ENCODE measurements at regions not wholly inside any gene's neighbourhood (a gene's known extent, or its start where the extent isn't known, plus 50 kb on each side); places are given as distances from the start of the nearest gene placed in this dataset.

GRCh38 chr3:188043891-188044290 is 110.1 kb upstream of the LPP start:
- TF ChIP-seq POLR2A (IDR thresholded peaks at IDR 0.05; ENCODE audit: low read length), result no peak
- no peak for TF ChIP-seq CTCF (IDR thresholded peaks at IDR 0.05)
- TF ChIP-seq GATA3 (IDR thresholded peaks at IDR 0.05; ENCODE audit: borderline replicate concordance), result no peak
- no peak for TF ChIP-seq ATOH8 (CRISPR knock-in tag; IDR thresholded peaks at IDR 0.05; ENCODE audit: low read depth)
- TF ChIP-seq MAX (IDR thresholded peaks at IDR 0.05), result no peak

Data from A549 (cell line).